HepG2 (cell line): ENCODE measurements at regions not wholly inside any gene's neighbourhood (a gene's known extent, or its start where the extent isn't known, plus 50 kb on each side); places are given as distances from the start of the nearest gene placed in this dataset.

Experiments used
- CENPX ChIP-seq: sonication (generic); formaldehyde crosslinking; IDR thresholded peaks from 2 replicates; pipeline ENCODE4 v1.9.0; 2021; ENCODE audit warnings: mild to moderate bottlenecking, missing genetic modification reagents, moderate library complexity
- GPN1 ChIP-seq: sonication (generic); formaldehyde crosslinking; IDR thresholded peaks from 2 replicates; pipeline ENCODE4 v1.5.1; 2020; ENCODE audit warnings: missing genetic modification reagents, borderline replicate concordance
- IRF1 ChIP-seq: sonication (generic); formaldehyde crosslinking; IDR thresholded peaks from 2 replicates; pipeline ENCODE4 v1.4.0; 2020; ENCODE audit warnings: low read depth, mild to moderate bottlenecking, missing genetic modification reagents
- LCORL ChIP-seq, 2 experiments: fragments of 450-650 bp in 1 of 2; sonication (generic) in 1 of 2; formaldehyde crosslinking in 1 of 2; IDR thresholded peaks; 2 replicates each; pipeline versions ENCODE4 v1.5.0 to v1.6.1; 2017 to 2020; ENCODE audit warnings: antibody characterized with exemption in 1 of 2, missing genetic modification reagents in 1 of 2
- STAG1 ChIP-seq: sonication (generic); formaldehyde crosslinking; IDR thresholded peaks from 2 replicates; pipeline ENCODE4 v1.4.0; 2020; ENCODE audit warnings: missing genetic modification reagents
- ZBTB40 ChIP-seq, 2 experiments: fragments of 450-650 bp in 1 of 2; sonication (generic) in 1 of 2; formaldehyde crosslinking in 1 of 2; IDR thresholded peaks; 2 replicates each; pipeline versions ENCODE4 v1.6.1 to v1.8.0; 2016 to 2022; ENCODE audit warnings: antibody characterized with exemption in 1 of 2, mild to moderate bottlenecking in 1 of 2, missing genetic modification reagents in 1 of 2
- ZNF180 ChIP-seq: sonication (generic); formaldehyde crosslinking; IDR thresholded peaks from 2 replicates; pipeline ENCODE4 v1.4.0; 2020; ENCODE audit warnings: low read depth, missing genetic modification reagents, borderline replicate concordance
- ZNF775 ChIP-seq: sonication (generic); formaldehyde crosslinking; IDR thresholded peaks from 2 replicates; pipeline ENCODE4 v1.4.0; 2020; ENCODE audit warnings: missing genetic modification reagents, mild to moderate bottlenecking, moderate library complexity, borderline replicate concordance

- TF ChIP-seq ZBTB40 (IDR thresholded peaks at IDR 0.05) (no peak), ZBTB40 (CRISPR knock-in tag; IDR thresholded peaks at IDR 0.05) (no peak), STAG1 (CRISPR knock-in tag) (no peak), GPN1 (CRISPR knock-in tag) (no peak), LCORL (IDR thresholded peaks at IDR 0.05) (no peak), LCORL (CRISPR knock-in tag; IDR thresholded peaks at IDR 0.05) (no peak), IRF1 (CRISPR knock-in tag) (no peak), ZNF180 (CRISPR knock-in tag) (no peak), CENPX (no peak), ZNF775 (CRISPR knock-in tag) (no peak)
These were observed 451.1 kb downstream of the LTN1 start (continued) for GRCh38 chr21:28541371-28542112.
